ENCODE measurements at regions not wholly inside any gene's neighbourhood (a gene's known extent, or its start where the extent isn't known, plus 50 kb on each side); places are given as distances from the start of the nearest gene placed in this dataset.

DNA sequence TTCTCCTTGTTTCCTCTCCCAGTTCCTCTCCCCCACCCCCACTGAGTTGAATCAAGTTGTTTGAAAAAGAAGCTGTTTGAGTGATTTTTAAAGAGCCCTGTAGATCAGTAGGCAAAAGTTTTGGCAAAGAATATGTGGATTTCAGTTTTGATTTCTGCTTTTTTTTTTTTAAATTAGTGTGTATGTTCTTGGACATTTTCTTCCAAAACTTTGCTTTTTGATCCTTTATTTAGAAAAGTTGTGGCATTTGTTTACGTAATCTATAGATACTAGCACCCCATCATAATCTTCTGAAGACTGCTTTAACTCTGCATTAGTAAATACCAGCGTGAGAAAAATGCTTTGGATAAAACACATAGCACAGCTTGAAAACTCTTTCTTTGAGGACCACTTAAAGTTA, 190.3 kb upstream of the SEL1L start:
- Histone ChIP-seq H3K27me3 (no peaks in the 10 kb centered on the region), H3K4me1 (no peaks in the 10 kb centered on the region), H3K9me3 (no peaks in the 10 kb centered on the region), H3K27ac (no peak overlapping the region), H3K4me3 (no peak overlapping the region), H3K36me3 (no peaks in the 10 kb centered on the region)
- DNase-seq = no peak
- no peak for TF ChIP-seq POLR2A (IDR thresholded peaks at IDR 0.05)
- TF ChIP-seq, protein P1, sequence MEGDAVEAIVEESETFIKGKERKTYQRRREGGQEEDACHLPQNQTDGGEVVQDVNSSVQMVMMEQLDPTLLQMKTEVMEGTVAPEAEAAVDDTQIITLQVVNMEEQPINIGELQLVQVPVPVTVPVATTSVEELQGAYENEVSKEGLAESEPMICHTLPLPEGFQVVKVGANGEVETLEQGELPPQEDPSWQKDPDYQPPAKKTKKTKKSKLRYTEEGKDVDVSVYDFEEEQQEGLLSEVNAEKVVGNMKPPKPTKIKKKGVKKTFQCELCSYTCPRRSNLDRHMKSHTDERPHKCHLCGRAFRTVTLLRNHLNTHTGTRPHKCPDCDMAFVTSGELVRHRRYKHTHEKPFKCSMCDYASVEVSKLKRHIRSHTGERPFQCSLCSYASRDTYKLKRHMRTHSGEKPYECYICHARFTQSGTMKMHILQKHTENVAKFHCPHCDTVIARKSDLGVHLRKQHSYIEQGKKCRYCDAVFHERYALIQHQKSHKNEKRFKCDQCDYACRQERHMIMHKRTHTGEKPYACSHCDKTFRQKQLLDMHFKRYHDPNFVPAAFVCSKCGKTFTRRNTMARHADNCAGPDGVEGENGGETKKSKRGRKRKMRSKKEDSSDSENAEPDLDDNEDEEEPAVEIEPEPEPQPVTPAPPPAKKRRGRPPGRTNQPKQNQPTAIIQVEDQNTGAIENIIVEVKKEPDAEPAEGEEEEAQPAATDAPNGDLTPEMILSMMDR (IDR thresholded peaks at IDR 0.05) = no peak
- 82 to 86% (median 82%) methylated on average over 2 of the region's 2 CpGs for WGBS, 4 donors
- no peak for ATAC-seq
- intact Hi-C loops (cut with DNase I) = no loop called here

DNA sequence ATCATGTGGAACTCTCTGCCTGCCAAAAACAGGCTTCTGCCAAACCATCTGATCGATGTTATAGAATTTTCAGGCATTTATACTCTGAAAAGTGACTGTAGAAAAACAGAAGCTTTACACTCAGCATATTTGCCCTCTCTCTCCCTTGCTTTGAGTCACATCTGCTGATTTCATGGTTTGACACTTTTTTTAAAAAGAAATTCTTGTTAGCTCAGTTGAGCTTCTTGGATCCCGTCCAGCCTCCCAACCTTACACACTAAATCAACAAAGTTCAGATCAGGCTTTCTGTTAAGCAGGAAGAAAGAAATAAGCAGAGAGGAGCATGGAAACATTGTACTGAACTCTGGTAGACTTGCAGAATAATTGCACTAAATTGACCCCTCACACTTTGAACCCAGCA, 193.6 kb upstream of the SEL1L start:
- intact Hi-C loops (cut with DNase I) = no loop called here
- H3K4me3 ChIP-seq = no peak overlapping the region
- DNase-seq (no peak), ATAC-seq (no peak)
- no peaks in the 10 kb centered on the region for H3K36me3 ChIP-seq
- WGBS, 4 donors = 30 to 49% (median 41%) methylated on average over 2 of the region's 2 CpGs
- H3K27ac ChIP-seq = no peak overlapping the region
- no peaks in the 10 kb centered on the region for H3K4me1 ChIP-seq
- H3K27me3 ChIP-seq = no peaks in the 10 kb centered on the region
- H3K9me3 ChIP-seq = no peaks in the 10 kb centered on the region
- TF ChIP-seq, protein P1 (IDR thresholded peaks at IDR 0.05) = no peak
- TF ChIP-seq POLR2A (IDR thresholded peaks at IDR 0.05) = no peak

DNA sequence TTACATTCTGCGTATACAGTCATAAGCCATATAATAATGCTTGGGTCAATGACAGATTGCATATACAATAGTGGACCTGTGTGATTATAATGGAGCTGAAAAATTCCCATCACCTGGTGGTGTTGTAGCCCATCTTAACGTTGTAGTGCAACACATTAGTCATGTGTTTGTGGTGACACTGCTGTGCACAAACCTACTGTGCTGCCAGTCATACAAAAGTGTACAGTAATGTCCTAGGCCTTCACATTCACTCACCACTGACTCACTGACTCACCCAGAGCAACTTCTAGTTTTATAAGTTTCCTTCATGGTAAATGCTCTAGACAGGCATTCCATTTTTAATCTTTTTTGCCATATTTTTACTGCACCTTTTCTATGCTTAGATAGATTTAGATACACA, 194.8 kb upstream of the SEL1L start:
- no peaks in the 10 kb centered on the region for H3K4me1 ChIP-seq
- WGBS, 4 donors = 75 to 77% (median 76%) methylated on average over 2 of the region's 2 CpGs
- no peaks in the 10 kb centered on the region for H3K36me3 ChIP-seq
- H3K27me3 ChIP-seq = no peaks in the 10 kb centered on the region
- intact Hi-C loops (cut with DNase I) = no loop called here
- DNase-seq = no peak
- H3K27ac ChIP-seq = no peak overlapping the region
- TF ChIP-seq, protein P1 (IDR thresholded peaks at IDR 0.05) = no peak
- TF ChIP-seq POLR2A (IDR thresholded peaks at IDR 0.05) = no peak
- H3K9me3 ChIP-seq = no peaks in the 10 kb centered on the region
- H3K4me3 ChIP-seq = no peak overlapping the region
- no peak for ATAC-seq

DNA sequence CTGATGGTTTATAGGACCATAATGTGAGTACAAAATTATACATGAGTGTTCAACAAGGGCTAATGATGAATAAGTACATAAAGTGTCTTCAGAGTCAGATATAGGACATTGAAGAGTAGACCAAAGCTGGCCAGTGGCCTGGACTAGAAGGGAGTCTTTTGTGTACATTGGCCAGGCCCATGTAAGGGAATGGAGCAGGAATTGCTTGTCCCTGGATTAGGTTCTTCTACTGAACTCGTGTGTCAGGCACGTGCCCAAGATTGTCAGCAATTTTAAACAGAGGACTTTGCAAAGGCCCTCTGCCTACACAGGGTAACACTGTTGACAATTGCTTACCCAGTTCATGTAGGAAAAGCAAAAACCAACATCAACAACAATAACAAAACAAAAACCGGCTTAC, 196.0 kb upstream of the SEL1L start:
- no peak for ATAC-seq
- Histone ChIP-seq H3K4me3 (no peak overlapping the region), H3K27ac (no peak overlapping the region), H3K27me3 (no peaks in the 10 kb centered on the region), H3K4me1 (no peaks in the 10 kb centered on the region), H3K36me3 (no peaks in the 10 kb centered on the region), H3K9me3 (peaks cover 0 to 3% (median 0%) of the 10 kb centered on the region in 12 donors)
- no peak for DNase-seq
- TF ChIP-seq, protein P1 (IDR thresholded peaks at IDR 0.05) = no peak
- TF ChIP-seq POLR2A (IDR thresholded peaks at IDR 0.05) = no peak
- WGBS, 4 donors = 67 to 90% (median 79%) methylated on average over 3 of the region's 3 CpGs
- intact Hi-C loops (cut with DNase I) = no loop called here
